Neural progenitor cell (in vitro differentiated cells): ENCODE measurements at regions not wholly inside any gene's neighbourhood (a gene's known extent, or its start where the extent isn't known, plus 50 kb on each side); places are given as distances from the start of the nearest gene placed in this dataset.

Experiments used
- DNase-seq: peaks from one replicate; pipeline ENCODE4 v3.0.0-alpha.2; 2016; ENCODE audit warnings: low spot score
- H2AFZ ChIP-seq: fragments of 200-600 bp; sonication (generic); replicated peaks from 2 replicates; pipeline ENCODE4 v1.6.1; 2016; ENCODE audit warnings: antibody characterized with exemption
- H3F3A ChIP-seq: fragments of 200-600 bp; sonication (generic); 2 replicates; pipeline ENCODE4 v1.6.1; 2016; ENCODE audit warnings: antibody characterized with exemption, low read depth
- H3K27ac ChIP-seq: fragments of 200-600 bp; sonication (generic); 2 replicates; pipeline ENCODE4 v1.5.1; 2016; ENCODE audit warnings: mild to moderate bottlenecking
- H3K27me3 ChIP-seq: fragments of 200-600 bp; sonication (generic); 2 replicates; pipeline ENCODE4 v1.6.1; 2016; ENCODE audit warnings: mild to moderate bottlenecking, moderate library complexity
- H3K36me3 ChIP-seq: fragments of 200-600 bp; sonication (generic); 2 replicates; pipeline ENCODE4 v1.5.1; 2016
- H3K4me1 ChIP-seq: fragments of 200-600 bp; sonication (generic); 2 replicates; pipeline ENCODE4 v1.6.1; 2016; ENCODE audit warnings: mixed run types
- H3K4me2 ChIP-seq: fragments of 200-600 bp; sonication (generic); 2 replicates; pipeline ENCODE4 v1.6.1; 2016
- H3K4me3 ChIP-seq: fragments of 200-600 bp; sonication (generic); 2 replicates; pipeline ENCODE4 v1.5.1; 2016
- H3K79me2 ChIP-seq: fragments of 200-600 bp; sonication (generic); 2 replicates; pipeline ENCODE4 v1.6.1; 2016; ENCODE audit warnings: low read depth
- H3K9ac ChIP-seq: fragments of 200-600 bp; sonication (generic); 2 replicates; pipeline ENCODE4 v1.6.1; 2016
- H3K9me3 ChIP-seq: fragments of 200-600 bp; sonication (generic); 2 replicates; pipeline ENCODE4 v1.5.1; 2016; ENCODE audit warnings: low read depth
- H4K20me1 ChIP-seq: fragments of 200-600 bp; sonication (generic); 2 replicates; pipeline ENCODE4 v1.6.1; 2016; ENCODE audit warnings: low read depth
- H3K27ac Mint-ChIP-seq: 3 replicates; pipeline ENCODE4 v1.8.0; 2021; ENCODE audit warnings: mixed read lengths
- H3K27me3 Mint-ChIP-seq: 2 replicates; pipeline ENCODE4 v1.8.0; 2022; ENCODE audit warnings: low read depth, mild to moderate bottlenecking, inconsistent platforms, moderate library complexity, mixed read lengths; ENCODE audit not compliant: insufficient read depth
- H3K36me3 Mint-ChIP-seq: 3 replicates; pipeline ENCODE4 v1.8.0; 2021; ENCODE audit warnings: mixed read lengths
- H3K4me1 Mint-ChIP-seq: 3 replicates; pipeline ENCODE4 v1.8.0; 2021; ENCODE audit warnings: mixed read lengths
- H3K4me3 Mint-ChIP-seq: 3 replicates; pipeline ENCODE4 v1.8.0; 2021; ENCODE audit warnings: mild to moderate bottlenecking, moderate library complexity, mixed read lengths
- H3K9me3 Mint-ChIP-seq: 3 replicates; pipeline ENCODE4 v1.8.0; 2020; ENCODE audit warnings: mixed read lengths
- EZH2 ChIP-seq: fragments of 200-600 bp; sonication (generic); IDR thresholded peaks from 2 replicates; pipeline ENCODE4 v1.6.1; 2017; ENCODE audit warnings: antibody characterized with exemption, mild to moderate bottlenecking, moderate library complexity
- EZH2phosphoT487 ChIP-seq: fragments of 200-600 bp; sonication (generic); IDR thresholded peaks from 2 replicates; pipeline ENCODE4 v1.6.1; 2017; ENCODE audit warnings: antibody characterized with exemption
- TF ChIP-seq, protein P1 (sequence below): fragments of 200-600 bp; sonication (generic); IDR thresholded peaks from 2 replicates; pipeline ENCODE4 v1.5.1; 2017; ENCODE audit warnings: antibody characterized with exemption, mild to moderate bottlenecking

- Histone ChIP-seq H3K27ac (no peak overlapping the region), H3K9me3 (no peaks in the 10 kb centered on the region), H3K4me2 (no peak overlapping the region), H3F3A (no peaks in the 10 kb centered on the region), H2AFZ (no peak overlapping the region), H3K4me1 (no peaks in the 10 kb centered on the region), H3K9ac (no peak overlapping the region), H3K36me3 (no peaks in the 10 kb centered on the region), H4K20me1 (no peaks in the 10 kb centered on the region), H3K27me3 (no peaks in the 10 kb centered on the region), H3K4me3 (no peak overlapping the region), H3K79me2 (no peaks in the 10 kb centered on the region)
- H3K4me3 Mint-ChIP-seq: no peak overlapping the region
- no peak overlapping the region for H3K27ac Mint-ChIP-seq
- TF ChIP-seq EZH2phosphoT487 (no peak), EZH2 (no peak)
- TF ChIP-seq, protein P1, sequence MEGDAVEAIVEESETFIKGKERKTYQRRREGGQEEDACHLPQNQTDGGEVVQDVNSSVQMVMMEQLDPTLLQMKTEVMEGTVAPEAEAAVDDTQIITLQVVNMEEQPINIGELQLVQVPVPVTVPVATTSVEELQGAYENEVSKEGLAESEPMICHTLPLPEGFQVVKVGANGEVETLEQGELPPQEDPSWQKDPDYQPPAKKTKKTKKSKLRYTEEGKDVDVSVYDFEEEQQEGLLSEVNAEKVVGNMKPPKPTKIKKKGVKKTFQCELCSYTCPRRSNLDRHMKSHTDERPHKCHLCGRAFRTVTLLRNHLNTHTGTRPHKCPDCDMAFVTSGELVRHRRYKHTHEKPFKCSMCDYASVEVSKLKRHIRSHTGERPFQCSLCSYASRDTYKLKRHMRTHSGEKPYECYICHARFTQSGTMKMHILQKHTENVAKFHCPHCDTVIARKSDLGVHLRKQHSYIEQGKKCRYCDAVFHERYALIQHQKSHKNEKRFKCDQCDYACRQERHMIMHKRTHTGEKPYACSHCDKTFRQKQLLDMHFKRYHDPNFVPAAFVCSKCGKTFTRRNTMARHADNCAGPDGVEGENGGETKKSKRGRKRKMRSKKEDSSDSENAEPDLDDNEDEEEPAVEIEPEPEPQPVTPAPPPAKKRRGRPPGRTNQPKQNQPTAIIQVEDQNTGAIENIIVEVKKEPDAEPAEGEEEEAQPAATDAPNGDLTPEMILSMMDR: no peak
- H3K4me1 Mint-ChIP-seq: no peaks in the 10 kb centered on the region
- H3K36me3 Mint-ChIP-seq: no peaks in the 10 kb centered on the region
- no peaks in the 10 kb centered on the region for H3K9me3 Mint-ChIP-seq
- DNase-seq: no peak
- H3K27me3 Mint-ChIP-seq: no peaks in the 10 kb centered on the region
Observed at GRCh38 chr18:66211749-66212148, 392.1 kb downstream of the CDH19 start.

DNA sequence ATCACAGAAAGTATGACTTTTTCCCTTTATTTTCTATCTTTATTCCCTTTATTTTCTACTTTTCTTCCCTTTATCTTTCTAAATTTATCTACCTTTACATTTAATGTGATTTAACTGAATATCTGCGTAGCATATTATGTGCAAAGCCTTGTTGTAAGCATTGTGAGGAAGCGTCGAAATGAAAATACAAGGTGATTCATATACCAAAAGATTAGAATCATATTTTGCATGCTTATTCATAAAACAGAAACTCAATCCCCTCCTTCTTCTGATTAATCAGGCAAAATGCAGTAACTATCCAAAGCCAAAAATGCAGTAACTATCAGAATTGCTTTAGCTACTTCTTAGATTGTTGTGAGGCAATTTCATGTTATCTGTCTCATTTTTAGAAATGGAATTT is 393.0 kb downstream of the CDH19 start:
- no peak for DNase-seq
- no peaks in the 10 kb centered on the region for H3K79me2 ChIP-seq
- no peaks in the 10 kb centered on the region for H3K9me3 ChIP-seq
- no peak overlapping the region for H3K27ac ChIP-seq
- TF ChIP-seq EZH2phosphoT487 (no peak), EZH2 (no peak)
- TF ChIP-seq, protein P1: no peak
- H3K4me2 ChIP-seq: no peak overlapping the region
- no peaks in the 10 kb centered on the region for H4K20me1 ChIP-seq
- no peaks in the 10 kb centered on the region for H3K4me1 ChIP-seq
- H3K4me1 Mint-ChIP-seq: no peaks in the 10 kb centered on the region
- H3K9ac ChIP-seq: no peak overlapping the region
- H3K27ac Mint-ChIP-seq: no peak overlapping the region
- H3K9me3 Mint-ChIP-seq: no peaks in the 10 kb centered on the region
- no peaks in the 10 kb centered on the region for H3K36me3 Mint-ChIP-seq
- no peak overlapping the region for H3K4me3 Mint-ChIP-seq
- no peaks in the 10 kb centered on the region for H3F3A ChIP-seq
- no peaks in the 10 kb centered on the region for H3K36me3 ChIP-seq
- no peaks in the 10 kb centered on the region for H3K27me3 Mint-ChIP-seq
- no peak overlapping the region for H3K4me3 ChIP-seq
- no peaks in the 10 kb centered on the region for H3K27me3 ChIP-seq
- H2AFZ ChIP-seq: no peak overlapping the region

DNA sequence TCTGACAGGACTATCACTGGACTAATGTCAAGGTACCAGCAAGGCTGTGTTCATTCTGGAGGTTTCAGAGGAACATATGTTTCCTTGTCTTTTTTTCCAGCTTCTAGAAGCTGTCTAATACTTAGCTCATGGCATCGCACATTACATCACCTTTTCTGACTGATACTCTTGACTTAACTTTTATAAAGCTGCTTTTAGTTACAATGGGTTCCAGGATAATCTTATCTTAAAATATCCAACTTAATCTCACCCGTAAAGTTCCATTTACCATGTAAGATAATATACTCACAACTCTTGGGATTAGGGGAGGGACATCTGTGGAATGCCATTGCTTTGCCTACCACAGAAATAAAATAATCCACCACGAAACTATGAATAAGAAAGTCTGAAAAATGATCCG is 394.2 kb downstream of the CDH19 start:
- TF ChIP-seq, protein P1: no peak
- TF ChIP-seq EZH2phosphoT487 (no peak), EZH2 (no peak)
- no peaks in the 10 kb centered on the region for H3F3A ChIP-seq
- no peak overlapping the region for H3K4me2 ChIP-seq
- H3K79me2 ChIP-seq: no peaks in the 10 kb centered on the region
- Mint-ChIP-seq H3K4me3 (no peak overlapping the region), H3K4me1 (no peaks in the 10 kb centered on the region), H3K27me3 (no peaks in the 10 kb centered on the region), H3K36me3 (no peaks in the 10 kb centered on the region), H3K27ac (no peak overlapping the region), H3K9me3 (no peaks in the 10 kb centered on the region)
- H3K27me3 ChIP-seq: no peaks in the 10 kb centered on the region
- no peaks in the 10 kb centered on the region for H4K20me1 ChIP-seq
- H3K9ac ChIP-seq: no peak overlapping the region
- H3K4me3 ChIP-seq: no peak overlapping the region
- peak overlapping the region; percentile 31 for H2AFZ ChIP-seq
- no peaks in the 10 kb centered on the region for H3K4me1 ChIP-seq
- H3K9me3 ChIP-seq: no peaks in the 10 kb centered on the region
- no peak overlapping the region for H3K27ac ChIP-seq
- DNase-seq: no peak
- H3K36me3 ChIP-seq: no peaks in the 10 kb centered on the region

GRCh38 chr18:66196805-66197204 is 407.1 kb downstream of the CDH19 start:
- Histone ChIP-seq H2AFZ (no peak overlapping the region), H3K4me1 (no peaks in the 10 kb centered on the region), H3K4me3 (no peak overlapping the region), H3K79me2 (no peaks in the 10 kb centered on the region), H3F3A (no peaks in the 10 kb centered on the region), H3K27me3 (no peaks in the 10 kb centered on the region), H3K4me2 (no peak overlapping the region), H4K20me1 (no peaks in the 10 kb centered on the region), H3K27ac (no peak overlapping the region), H3K9me3 (no peaks in the 10 kb centered on the region), H3K36me3 (no peaks in the 10 kb centered on the region), H3K9ac (no peak overlapping the region)
- H3K36me3 Mint-ChIP-seq: no peaks in the 10 kb centered on the region
- H3K27me3 Mint-ChIP-seq: no peaks in the 10 kb centered on the region
- TF ChIP-seq EZH2 (no peak), EZH2phosphoT487 (no peak)
- TF ChIP-seq, protein P1: no peak
- H3K4me3 Mint-ChIP-seq: no peak overlapping the region
- H3K27ac Mint-ChIP-seq: no peak overlapping the region
- no peak for DNase-seq
- no peaks in the 10 kb centered on the region for H3K4me1 Mint-ChIP-seq
- no peaks in the 10 kb centered on the region for H3K9me3 Mint-ChIP-seq
